H4 (cell line): ENCODE measurements at regions not wholly inside any gene's neighbourhood (a gene's known extent, or its start where the extent isn't known, plus 50 kb on each side); places are given as distances from the start of the nearest gene placed in this dataset.

Experiments used
- DNase-seq: peaks from one replicate; pipeline ENCODE4 v3.0.0-alpha.2; 2015; ENCODE audit warnings: low spot score

- no peak for DNase-seq
Observed at GRCh38 chr15:81530271-81530691, 156.3 kb upstream of the TMC3 start.

GRCh38 chr15:81529481-81529880, 155.5 kb upstream of the TMC3 start:
- DNase-seq: no peak

GRCh38 chr15:81526029-81526428, 152.0 kb upstream of the TMC3 start:
- no peak for DNase-seq

DNA sequence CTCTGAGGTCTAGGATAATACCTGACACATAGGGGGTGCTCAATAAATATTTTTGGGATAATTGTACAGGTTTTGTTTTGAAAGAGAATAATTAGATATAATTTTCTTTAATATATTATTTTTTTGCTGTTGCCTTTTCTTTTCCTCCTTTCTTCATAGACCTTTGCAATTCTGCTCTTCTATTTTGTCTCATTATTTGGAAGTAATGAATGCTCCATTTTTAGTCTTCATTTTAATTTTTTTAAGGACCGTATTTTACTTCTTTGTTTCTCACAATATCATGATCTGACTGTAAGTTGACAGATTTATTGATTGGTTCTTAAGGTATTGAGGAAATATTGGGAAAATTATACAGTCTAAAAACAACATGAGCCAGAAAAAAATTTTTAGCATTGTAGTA, 150.5 kb upstream of the TMC3 start:
- no peak for DNase-seq

DNA sequence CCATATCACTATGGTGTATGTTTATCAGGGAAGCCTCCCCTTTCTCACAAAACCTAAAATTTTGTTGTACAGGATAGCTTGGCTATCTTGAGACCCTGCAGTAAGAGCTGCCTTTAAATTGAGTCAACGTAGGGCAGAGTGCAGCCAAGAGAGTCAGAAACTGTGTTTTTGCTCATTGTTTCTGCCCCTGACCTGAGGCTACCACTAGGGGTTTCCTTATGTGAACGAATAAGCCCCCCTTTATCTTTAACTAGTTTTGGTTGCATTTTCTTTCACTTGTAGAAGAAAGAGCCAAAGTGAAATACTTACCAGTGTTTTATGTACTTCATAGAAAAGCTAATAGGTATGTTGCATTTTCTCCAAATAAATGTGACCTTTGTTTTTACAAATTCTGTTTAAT, 149.9 kb upstream of the TMC3 start:
- no peak for DNase-seq

GRCh38 chr15:81520480-81520879, 146.5 kb upstream of the TMC3 start:
- no peak for DNase-seq

DNA sequence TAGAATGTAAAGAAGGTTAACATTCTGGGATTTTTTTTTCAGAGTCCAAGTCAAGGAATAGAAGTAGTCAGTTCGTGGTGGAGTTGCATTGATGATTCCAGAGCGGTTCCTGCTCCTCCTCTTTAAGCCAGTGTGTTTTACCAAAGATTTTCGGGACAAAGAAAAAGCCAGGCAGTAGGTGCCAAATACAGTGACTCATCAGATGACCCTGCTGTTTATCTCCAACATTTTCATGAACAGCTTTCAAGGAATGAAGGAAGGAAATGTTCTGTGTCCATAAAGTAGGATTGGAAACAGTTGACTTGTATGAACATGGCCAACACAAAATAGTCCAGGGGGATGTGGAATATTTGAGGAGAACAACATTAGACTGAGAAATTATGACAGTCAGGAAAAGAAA, 142.4 kb upstream of the TMC3 start:
- DNase-seq: no peak

DNA sequence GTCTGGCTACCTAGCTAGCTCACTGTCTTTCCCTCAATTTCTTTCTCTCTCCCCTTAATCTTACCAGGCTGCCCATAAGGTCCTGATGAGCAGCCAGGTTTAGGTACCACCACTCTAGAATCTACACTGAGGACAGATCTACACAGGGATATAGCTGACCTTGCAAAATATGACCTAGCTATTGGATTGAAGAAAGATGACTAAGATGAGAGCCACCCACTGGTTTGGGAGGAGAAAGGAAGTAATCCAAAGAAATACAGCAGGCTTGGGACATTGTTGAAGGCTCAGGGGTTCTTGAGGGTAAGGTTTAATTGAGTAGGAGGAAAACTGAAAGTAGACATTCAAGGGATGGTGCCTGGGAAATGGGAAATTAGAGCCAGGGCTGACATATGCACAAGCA, 142.0 kb upstream of the TMC3 start:
- no peak for DNase-seq

GRCh38 chr15:81514725-81515124, 140.7 kb upstream of the TMC3 start:
- no peak for DNase-seq

- no peak for DNase-seq
Observed at GRCh38 chr15:81511138-81511537, 137.1 kb upstream of the TMC3 start.

- DNase-seq: no peak
Observed at GRCh38 chr15:81507831-81508230, 133.8 kb upstream of the TMC3 start.

DNA sequence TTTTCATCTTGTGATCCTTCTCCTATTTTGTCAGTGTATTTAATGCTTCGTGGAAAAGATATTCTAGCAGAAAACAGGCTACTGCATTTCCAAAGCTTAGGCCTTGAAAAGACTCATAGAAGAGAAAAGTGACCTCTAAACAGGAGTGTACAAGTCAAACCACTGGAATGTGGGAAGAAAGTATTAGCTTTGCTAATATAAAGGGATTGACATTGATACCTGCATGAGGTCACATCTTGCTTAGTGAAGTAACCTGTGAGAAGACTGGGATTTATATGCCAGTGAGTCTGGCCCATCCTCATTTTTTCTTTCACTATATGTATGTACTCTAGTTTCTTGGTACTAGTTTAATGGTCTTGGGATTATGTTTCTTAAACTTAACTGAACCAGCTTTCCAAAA, 132.9 kb upstream of the TMC3 start:
- DNase-seq: no peak

DNA sequence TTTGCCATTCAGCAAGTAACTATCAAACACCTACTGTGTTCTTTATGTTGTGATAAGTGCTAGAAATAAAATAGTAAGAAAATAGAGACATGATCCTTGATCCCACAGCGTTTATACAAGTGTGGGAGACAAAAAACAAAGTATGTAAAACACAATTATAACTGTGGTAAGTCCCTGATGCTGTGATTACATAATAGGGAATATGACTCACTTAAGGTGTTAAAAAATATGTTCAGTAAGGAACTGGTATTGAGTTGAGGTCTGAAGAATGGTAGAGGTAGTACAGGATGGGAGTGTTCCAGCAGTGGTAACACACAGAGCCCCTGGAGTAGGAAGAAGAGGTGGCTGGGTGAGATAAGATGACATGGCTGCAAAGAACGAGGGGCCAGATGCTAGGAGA, 132.1 kb upstream of the TMC3 start:
- DNase-seq: no peak

- no peak for DNase-seq
Observed at GRCh38 chr15:81504170-81504905, 130.3 kb upstream of the TMC3 start.

DNA sequence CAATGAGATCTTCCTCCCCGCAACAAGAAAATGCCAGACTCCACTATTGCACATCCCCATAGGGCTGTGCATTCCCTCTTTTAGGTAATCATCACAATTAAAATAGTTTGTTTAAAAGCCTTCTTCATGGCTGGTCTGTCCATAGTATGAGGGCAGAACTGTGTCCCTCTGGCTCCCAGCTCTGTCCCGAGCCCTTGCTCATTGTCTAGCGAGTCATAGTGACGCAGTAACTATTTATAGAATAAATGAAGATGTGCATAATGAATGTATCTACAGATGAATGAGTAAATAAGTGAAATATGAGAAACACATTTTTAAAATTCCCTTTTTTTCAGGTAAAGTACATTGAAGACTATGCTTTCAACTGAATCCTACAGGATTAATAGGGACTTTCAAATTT, 128.4 kb upstream of the TMC3 start:
- no peak for DNase-seq

DNA sequence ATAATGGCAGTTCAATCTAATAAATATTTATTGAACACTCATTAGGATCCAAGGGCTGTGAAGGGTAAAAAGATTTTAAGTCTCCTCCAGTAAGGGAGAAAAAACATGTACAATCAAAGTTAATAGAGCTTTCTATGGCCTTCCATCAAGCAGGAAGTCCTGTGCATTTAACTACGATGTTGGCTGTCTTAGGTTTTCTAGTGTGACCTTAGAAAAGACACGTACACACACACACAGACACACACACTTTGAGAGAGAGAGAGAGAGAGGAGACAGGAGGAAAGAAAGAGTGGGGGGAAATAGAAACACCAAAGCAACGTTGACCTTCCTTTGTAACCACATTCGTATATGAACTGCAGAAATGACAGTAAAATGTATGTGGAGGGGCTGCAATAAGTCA, 126.1 kb upstream of the TMC3 start:
- no peak for DNase-seq

GRCh38 chr15:81498294-81498693, 124.3 kb upstream of the TMC3 start:
- no peak for DNase-seq

DNA sequence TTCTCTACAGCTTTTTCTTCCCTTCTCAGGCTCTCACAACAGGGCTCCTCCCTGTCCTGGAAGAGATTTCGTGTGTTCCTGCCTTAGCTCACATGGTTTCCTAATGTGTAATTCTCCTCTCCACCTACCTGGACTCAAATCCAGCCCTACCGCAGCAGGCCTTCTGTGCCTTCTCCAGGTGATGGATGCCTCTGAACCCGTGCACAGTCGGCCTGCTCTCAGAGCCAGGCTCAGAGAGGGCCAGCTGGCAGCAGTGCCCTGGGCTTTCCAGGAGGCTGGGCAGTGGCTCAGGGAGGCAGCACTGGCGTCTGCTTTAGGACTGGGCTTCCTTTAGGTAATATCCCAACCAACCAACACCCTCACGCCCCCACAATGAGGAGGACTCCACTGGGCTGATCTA, 123.2 kb upstream of the TMC3 start:
- no peak for DNase-seq

DNA sequence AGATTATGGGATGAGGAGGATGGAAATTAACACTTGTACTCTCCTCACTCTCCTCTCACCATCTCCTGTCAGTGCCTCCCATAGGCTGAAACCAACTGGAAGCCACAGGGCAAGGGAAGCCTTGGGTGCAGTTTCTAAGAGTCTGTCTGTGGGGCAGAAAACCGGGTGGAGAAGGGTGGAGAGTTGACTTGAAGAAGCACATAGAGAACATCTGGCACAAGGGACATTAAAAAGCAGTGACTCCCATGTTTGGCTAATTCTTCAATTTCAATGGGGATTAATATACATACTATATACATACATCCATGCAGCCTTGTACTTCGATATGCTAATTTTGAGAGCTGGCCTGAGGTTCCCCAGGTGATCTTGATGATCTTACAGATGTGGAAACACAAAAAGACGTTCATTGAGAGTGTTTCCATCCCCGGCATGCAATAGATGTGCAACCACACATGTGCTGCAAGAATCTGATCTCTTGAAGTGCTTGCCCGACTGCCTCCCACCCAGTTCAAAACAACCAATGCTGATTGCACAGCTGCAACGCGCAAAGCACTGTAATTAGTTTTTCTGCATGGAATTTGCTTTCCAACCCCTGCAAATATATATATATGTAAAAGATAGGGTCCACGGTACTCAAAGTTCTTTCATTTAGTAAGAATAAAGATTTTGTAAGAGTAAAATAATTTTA, 121.9 kb upstream of the TMC3 start:
- no peak for DNase-seq

DNA sequence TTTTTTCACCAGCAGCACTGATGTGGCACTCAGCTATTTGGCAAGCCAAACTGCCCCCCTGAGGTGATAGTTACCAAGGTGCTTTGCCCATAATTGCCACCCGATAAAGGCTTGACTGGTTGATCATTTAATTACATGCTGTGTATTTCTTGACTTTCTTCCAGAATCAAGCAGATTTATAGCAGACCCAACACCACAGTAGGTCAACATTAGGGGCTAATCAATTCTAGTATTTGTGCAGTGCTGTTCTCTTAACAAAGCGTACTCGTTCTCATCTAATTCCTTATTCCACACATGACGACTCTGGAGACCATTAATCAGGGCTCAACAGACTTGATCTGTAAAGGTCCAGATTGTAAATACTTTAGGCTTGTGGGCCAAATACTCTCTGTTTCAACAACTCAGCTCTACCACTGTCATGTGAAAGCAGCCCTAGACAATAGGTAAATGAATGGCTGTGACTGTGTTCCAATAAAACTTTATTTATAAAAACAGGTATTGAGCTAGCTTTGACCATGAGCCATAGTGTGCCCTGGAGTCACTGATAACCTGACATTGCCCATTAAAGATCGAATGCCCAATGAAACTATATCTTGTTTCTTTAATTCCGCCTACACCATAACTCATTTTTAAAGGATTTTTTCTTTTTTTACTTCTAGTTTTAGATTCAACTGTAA, 119.1 kb upstream of the TMC3 start:
- no peak for DNase-seq

- DNase-seq: no peak
Observed at GRCh38 chr15:81492331-81492968, 118.4 kb upstream of the TMC3 start.

GRCh38 chr15:81491414-81492096, 117.5 kb upstream of the TMC3 start:
- no peak for DNase-seq
